ENCODE measurements at regions not wholly inside any gene's neighbourhood (a gene's known extent, or its start where the extent isn't known, plus 50 kb on each side); places are given as distances from the start of the nearest gene placed in this dataset.

GRCh38 chr2:235343156-235343774 lies 150.6 kb upstream of the AGAP1 start:
- H3K9me3 Mint-ChIP-seq (ENCODE audit: unreplicated experiment): peaks cover 9% of the 10 kb centered on the region

DNA sequence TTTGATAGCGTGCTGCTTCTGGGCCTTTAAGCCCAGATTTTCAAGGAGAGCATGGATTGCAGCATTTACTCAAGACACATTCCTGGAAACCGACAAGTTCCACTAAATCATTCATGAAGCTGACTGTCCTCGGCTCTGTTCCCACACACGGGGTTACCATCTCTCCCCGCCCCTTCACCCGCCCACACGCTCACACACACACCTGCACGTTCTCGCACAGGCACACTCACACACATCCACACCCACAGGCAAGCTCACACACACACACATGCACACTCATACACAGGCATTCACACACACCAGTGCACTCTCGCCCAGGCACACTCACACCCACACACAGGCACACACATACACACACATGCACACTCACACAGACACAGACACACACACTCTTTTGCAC lies 150.0 kb upstream of the AGAP1 start:
- Mint-ChIP-seq H3K4me1 (ENCODE audit: low read depth, unreplicated experiment) (peaks cover 9% of the 10 kb centered on the region), H3K9me3 (ENCODE audit: unreplicated experiment) (peaks cover 6% of the 10 kb centered on the region), H3K36me3 (ENCODE audit: unreplicated experiment) (peaks cover 12% of the 10 kb centered on the region), H3K27ac (ENCODE audit: unreplicated experiment) (no peak overlapping the region), H3K27me3 (ENCODE audit: unreplicated experiment) (peaks cover 15% of the 10 kb centered on the region), H3K4me3 (ENCODE audit: unreplicated experiment) (no peak overlapping the region)
- no peak for DNase-seq
- TF ChIP-seq, protein P1, sequence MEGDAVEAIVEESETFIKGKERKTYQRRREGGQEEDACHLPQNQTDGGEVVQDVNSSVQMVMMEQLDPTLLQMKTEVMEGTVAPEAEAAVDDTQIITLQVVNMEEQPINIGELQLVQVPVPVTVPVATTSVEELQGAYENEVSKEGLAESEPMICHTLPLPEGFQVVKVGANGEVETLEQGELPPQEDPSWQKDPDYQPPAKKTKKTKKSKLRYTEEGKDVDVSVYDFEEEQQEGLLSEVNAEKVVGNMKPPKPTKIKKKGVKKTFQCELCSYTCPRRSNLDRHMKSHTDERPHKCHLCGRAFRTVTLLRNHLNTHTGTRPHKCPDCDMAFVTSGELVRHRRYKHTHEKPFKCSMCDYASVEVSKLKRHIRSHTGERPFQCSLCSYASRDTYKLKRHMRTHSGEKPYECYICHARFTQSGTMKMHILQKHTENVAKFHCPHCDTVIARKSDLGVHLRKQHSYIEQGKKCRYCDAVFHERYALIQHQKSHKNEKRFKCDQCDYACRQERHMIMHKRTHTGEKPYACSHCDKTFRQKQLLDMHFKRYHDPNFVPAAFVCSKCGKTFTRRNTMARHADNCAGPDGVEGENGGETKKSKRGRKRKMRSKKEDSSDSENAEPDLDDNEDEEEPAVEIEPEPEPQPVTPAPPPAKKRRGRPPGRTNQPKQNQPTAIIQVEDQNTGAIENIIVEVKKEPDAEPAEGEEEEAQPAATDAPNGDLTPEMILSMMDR (IDR thresholded peaks at IDR 0.05; ENCODE audit: partially characterized antibody, unreplicated experiment): no peak

More at GRCh38 chr2:235343156-235343774, 150.6 kb upstream of the AGAP1 start:
- Mint-ChIP-seq H3K27ac (ENCODE audit: unreplicated experiment) (no peak overlapping the region), H3K27me3 (ENCODE audit: unreplicated experiment) (peaks cover 17% of the 10 kb centered on the region), H3K4me3 (ENCODE audit: unreplicated experiment) (no peak overlapping the region), H3K4me1 (ENCODE audit: low read depth, unreplicated experiment) (peaks cover 9% of the 10 kb centered on the region), H3K36me3 (ENCODE audit: unreplicated experiment) (peaks cover 18% of the 10 kb centered on the region)
- no peak for DNase-seq
- TF ChIP-seq, protein P1 (IDR thresholded peaks at IDR 0.05; ENCODE audit: partially characterized antibody, unreplicated experiment): no peak

DNA sequence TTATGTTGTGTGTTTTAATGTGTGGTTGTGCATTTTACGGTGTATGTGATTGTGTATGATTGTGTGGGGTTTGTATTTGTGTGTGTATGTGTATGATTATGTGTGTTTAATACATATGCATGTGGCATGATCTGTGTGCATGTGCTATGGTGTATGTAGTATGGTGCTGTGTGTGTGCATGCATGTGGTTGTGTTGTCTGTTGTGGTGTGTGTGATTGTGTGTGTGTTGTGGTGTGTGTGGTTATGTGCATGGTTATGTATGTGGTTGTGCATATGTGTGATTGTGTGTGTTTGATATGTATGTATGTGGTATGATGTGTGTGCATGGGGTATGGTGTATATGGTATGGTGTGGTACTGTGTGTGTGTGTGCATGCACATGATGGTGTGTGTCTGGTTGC lies 148.1 kb upstream of the AGAP1 start:
- Mint-ChIP-seq H3K9me3 (ENCODE audit: unreplicated experiment) (no peaks in the 10 kb centered on the region), H3K4me1 (ENCODE audit: low read depth, unreplicated experiment) (peaks cover 3% of the 10 kb centered on the region), H3K27ac (ENCODE audit: unreplicated experiment) (no peak overlapping the region), H3K36me3 (ENCODE audit: unreplicated experiment) (peaks cover 19% of the 10 kb centered on the region), H3K27me3 (ENCODE audit: unreplicated experiment) (peaks cover 7% of the 10 kb centered on the region), H3K4me3 (ENCODE audit: unreplicated experiment) (no peak overlapping the region)
- TF ChIP-seq, protein P1 (IDR thresholded peaks at IDR 0.05; ENCODE audit: partially characterized antibody, unreplicated experiment): no peak
- no peak for DNase-seq

DNA sequence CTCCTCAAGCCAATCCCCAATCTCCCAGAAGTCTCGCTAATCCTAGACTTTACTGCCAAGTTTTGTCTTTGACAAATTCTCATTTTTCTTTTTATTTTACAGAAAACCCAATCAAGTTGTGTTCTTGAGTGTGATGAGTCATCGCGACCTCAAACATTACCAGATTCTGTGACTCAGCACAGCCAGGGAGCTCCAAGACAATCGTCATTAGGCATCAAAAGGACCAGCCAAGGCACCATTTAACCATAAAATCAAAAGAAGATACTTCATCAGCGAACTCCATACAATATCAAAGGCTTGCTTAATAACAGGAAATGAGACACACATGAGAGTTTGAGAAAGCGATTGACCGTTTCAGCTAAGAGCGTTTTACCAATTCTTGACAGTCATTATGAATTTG lies 146.2 kb upstream of the AGAP1 start:
- Mint-ChIP-seq H3K36me3 (ENCODE audit: unreplicated experiment) (peaks cover 19% of the 10 kb centered on the region), H3K27ac (ENCODE audit: unreplicated experiment) (no peak overlapping the region), H3K27me3 (ENCODE audit: unreplicated experiment) (peaks cover 7% of the 10 kb centered on the region), H3K9me3 (ENCODE audit: unreplicated experiment) (no peaks in the 10 kb centered on the region), H3K4me3 (ENCODE audit: unreplicated experiment) (no peak overlapping the region), H3K4me1 (ENCODE audit: low read depth, unreplicated experiment) (no peaks in the 10 kb centered on the region)
- DNase-seq: no peak
- TF ChIP-seq, protein P1 (IDR thresholded peaks at IDR 0.05; ENCODE audit: partially characterized antibody, unreplicated experiment): no peak

- Mint-ChIP-seq H3K27me3 (ENCODE audit: unreplicated experiment) (peaks cover 7% of the 10 kb centered on the region), H3K27ac (ENCODE audit: unreplicated experiment) (no peak overlapping the region), H3K9me3 (ENCODE audit: unreplicated experiment) (no peaks in the 10 kb centered on the region), H3K36me3 (ENCODE audit: unreplicated experiment) (peaks cover 19% of the 10 kb centered on the region), H3K4me3 (ENCODE audit: unreplicated experiment) (no peak overlapping the region), H3K4me1 (ENCODE audit: low read depth, unreplicated experiment) (no peaks in the 10 kb centered on the region)
- TF ChIP-seq, protein P1 (IDR thresholded peaks at IDR 0.05; ENCODE audit: partially characterized antibody, unreplicated experiment): no peak
- DNase-seq: no peak
Observed at GRCh38 chr2:235348329-235348728, 145.5 kb upstream of the AGAP1 start.
